HEK293T (cell line): ENCODE measurements at regions not wholly inside any gene's neighbourhood (a gene's known extent, or its start where the extent isn't known, plus 50 kb on each side); places are given as distances from the start of the nearest gene placed in this dataset.

Experiments
- CTCF ChIA-PET: fragments of 350-600 bp; formaldehyde crosslinking; extraction: SDS; loops from one replicate; lab custom pipeline; 2021; ENCODE audit warnings: antibody characterized with exemption, inconsistent platforms; lab: Yijun Ruan, JAX
- POLR2A ChIA-PET: fragments of 350-600 bp; formaldehyde crosslinking; extraction: SDS; loops from one replicate; lab custom pipeline; 2020; ENCODE audit warnings: antibody characterized with exemption, inconsistent platforms; lab: Yijun Ruan, JAX
- DNase-seq: peaks from one replicate; pipeline ENCODE4 v3.0.0; 2012; ENCODE audit warnings: mixed read lengths; ENCODE audit errors: extremely low spot score
- ARNT ChIP-seq: fragments of 450-650 bp; IDR thresholded peaks from 2 replicates; pipeline ENCODE4 v1.6.1; 2017; ENCODE audit warnings: mild to moderate bottlenecking
- BHLHE40 ChIP-seq: fragments of 450-650 bp; IDR thresholded peaks from 2 replicates; pipeline ENCODE4 v1.6.1; 2016; ENCODE audit warnings: mild to moderate bottlenecking, moderate library complexity, borderline replicate concordance
- CTBP1 ChIP-seq: fragments of 450-650 bp; IDR thresholded peaks from 2 replicates; pipeline ENCODE4 v1.6.1; 2016; ENCODE audit warnings: borderline replicate concordance
- ELF4 ChIP-seq: fragments of 450-650 bp; IDR thresholded peaks from 2 replicates; pipeline ENCODE4 v1.6.1; 2017; ENCODE audit warnings: antibody characterized with exemption
- FOXA1 ChIP-seq: fragments of 450-650 bp; IDR thresholded peaks from 2 replicates; pipeline ENCODE4 v1.6.1; 2016; ENCODE audit warnings: mild to moderate bottlenecking
- FOXK2 ChIP-seq: fragments of 450-650 bp; IDR thresholded peaks from 2 replicates; pipeline ENCODE4 v1.6.1; 2016; ENCODE audit warnings: mild to moderate bottlenecking
- FOXM1 ChIP-seq: fragments of 450-650 bp; IDR thresholded peaks from 2 replicates; pipeline ENCODE4 v1.6.1; 2017; ENCODE audit warnings: mild to moderate bottlenecking, borderline replicate concordance
- HDGF ChIP-seq: fragments of 450-650 bp; IDR thresholded peaks from 2 replicates; pipeline ENCODE4 v1.6.1; 2017; ENCODE audit warnings: antibody characterized with exemption, borderline replicate concordance
- L3MBTL2 ChIP-seq: fragments of 450-650 bp; conservative IDR thresholded peaks from 2 replicates; pipeline ENCODE4 v1.6.1; 2016; ENCODE audit warnings: mild to moderate bottlenecking
- LEF1 ChIP-seq: fragments of 450-650 bp; IDR thresholded peaks from 2 replicates; pipeline ENCODE4 v1.6.1; 2017; ENCODE audit warnings: mild to moderate bottlenecking, borderline replicate concordance
- NFRKB ChIP-seq: fragments of 450-650 bp; IDR thresholded peaks from 2 replicates; pipeline ENCODE4 v1.6.1; 2016; ENCODE audit warnings: mild to moderate bottlenecking, moderate library complexity
- PKNOX1 ChIP-seq: fragments of 450-650 bp; IDR thresholded peaks from 2 replicates; pipeline ENCODE4 v1.6.1; 2016
- SP1 ChIP-seq: fragments of 450-650 bp; IDR thresholded peaks from 2 replicates; pipeline ENCODE4 v1.6.1; 2017
- SUZ12 ChIP-seq: fragments of 450-650 bp; IDR thresholded peaks from 2 replicates; pipeline ENCODE4 v1.6.1; 2016; ENCODE audit warnings: mild to moderate bottlenecking
- TARDBP ChIP-seq: fragments of 450-650 bp; IDR thresholded peaks from 2 replicates; pipeline ENCODE4 v1.6.1; 2016
- ZNF384 ChIP-seq: fragments of 450-650 bp; IDR thresholded peaks from 2 replicates; pipeline ENCODE4 v1.6.1; 2016

DNA sequence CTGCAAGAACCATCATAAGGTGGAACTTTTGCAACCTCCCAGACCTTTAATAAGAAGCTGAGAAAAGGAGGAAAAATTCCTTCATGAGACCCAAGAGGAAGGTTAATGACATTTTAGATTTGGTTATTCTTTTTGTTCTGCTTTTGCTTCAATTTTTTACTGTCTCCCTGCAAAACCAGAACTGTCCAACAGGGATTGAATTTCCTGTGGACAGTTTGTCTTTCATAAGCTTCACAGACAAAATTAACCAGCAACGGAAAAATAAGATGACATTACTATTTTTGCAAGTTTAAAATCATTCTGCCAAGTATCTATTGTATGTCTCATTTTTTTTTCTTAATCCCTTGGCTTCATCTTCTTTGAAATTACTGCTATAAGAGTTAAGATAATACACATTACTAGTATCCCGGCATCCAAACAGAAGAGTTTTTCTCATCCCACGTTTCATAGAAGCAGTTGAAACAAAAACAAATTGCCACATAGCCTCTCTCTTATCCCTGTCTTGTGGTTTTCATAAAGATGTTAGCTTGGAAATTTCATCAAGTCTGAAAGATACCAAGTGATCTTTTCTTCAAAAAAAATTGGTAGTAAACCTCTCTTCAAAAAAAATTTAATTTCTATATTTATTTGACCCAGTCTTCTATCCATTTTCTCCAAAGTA is 465.3 kb upstream of the PTBP2 start:
- no peak for DNase-seq
- TF ChIP-seq FOXM1: no peak
- no peak for TF ChIP-seq NFRKB
- TF ChIP-seq FOXK2: no peak
- no peak for TF ChIP-seq HDGF
- no peak for TF ChIP-seq TARDBP
- no peak for TF ChIP-seq ARNT
- TF ChIP-seq FOXA1: no peak
- TF ChIP-seq SUZ12: no peak
- TF ChIP-seq PKNOX1: no peak
- no peak for TF ChIP-seq ZNF384
- TF ChIP-seq BHLHE40: no peak
- TF ChIP-seq ELF4: no peak
- no peak for TF ChIP-seq CTBP1
- TF ChIP-seq LEF1: no peak
- TF ChIP-seq L3MBTL2: no peak
- TF ChIP-seq SP1: no peak
- ChIA-PET POLR2A (no interaction called here), CTCF (no interaction called here)

- no peak for TF ChIP-seq TARDBP
- TF ChIP-seq FOXK2: no peak
- TF ChIP-seq SUZ12: no peak
- no peak for TF ChIP-seq BHLHE40
- TF ChIP-seq NFRKB: no peak
- TF ChIP-seq FOXM1: no peak
- CTCF ChIA-PET: no interaction called here
- POLR2A ChIA-PET: no interaction called here
- DNase-seq: peak; percentile 17
These were observed 462.2 kb upstream of the PTBP2 start for GRCh38 chr1:96259399-96259798.

- DNase-seq: no peak
- TF ChIP-seq BHLHE40: no peak
These were observed 440.1 kb upstream of the PTBP2 start for GRCh38 chr1:96281491-96281890.

GRCh38 chr1:96290033-96290432 is 431.6 kb upstream of the PTBP2 start:
- POLR2A ChIA-PET: no interaction called here
- TF ChIP-seq ARNT: no peak
- TF ChIP-seq NFRKB: no peak
- no peak for TF ChIP-seq L3MBTL2
- no peak for TF ChIP-seq FOXM1
- no peak for TF ChIP-seq BHLHE40
- no peak for TF ChIP-seq ZNF384
- no peak for TF ChIP-seq SUZ12
- no peak for TF ChIP-seq SP1
- TF ChIP-seq PKNOX1: no peak
- no peak for TF ChIP-seq TARDBP
- no peak for TF ChIP-seq ELF4
- CTCF ChIA-PET: no interaction called here
- DNase-seq: no peak

More at GRCh38 chr1:96281491-96281890, 440.1 kb upstream of the PTBP2 start:
- POLR2A ChIA-PET: no interaction called here
- CTCF ChIA-PET: no interaction called here

DNA sequence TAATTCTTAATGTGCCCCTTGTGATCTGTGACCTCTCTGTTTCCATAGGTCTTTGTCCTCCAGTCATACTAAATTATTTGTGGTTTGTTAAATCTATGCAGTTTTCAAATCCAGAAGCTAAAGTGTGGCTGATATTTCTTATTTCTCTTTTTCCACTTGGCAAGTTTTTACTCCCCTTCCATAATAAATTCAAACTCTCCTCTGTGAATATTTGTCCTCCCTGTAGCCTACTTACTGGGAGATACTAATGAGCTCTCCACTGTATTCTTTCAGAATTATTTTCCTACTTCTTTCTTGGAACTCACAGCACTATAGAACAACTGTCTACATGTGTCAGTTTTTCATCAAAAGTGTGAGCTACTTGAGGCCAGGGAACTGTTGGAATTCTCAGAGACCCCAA is 430.8 kb upstream of the PTBP2 start:
- POLR2A ChIA-PET: no interaction called here
- CTCF ChIA-PET: no interaction called here
- TF ChIP-seq BHLHE40: no peak
- no peak for TF ChIP-seq TARDBP
- TF ChIP-seq L3MBTL2: no peak
- TF ChIP-seq LEF1: no peak
- TF ChIP-seq FOXK2: no peak
- TF ChIP-seq ARNT: no peak
- TF ChIP-seq NFRKB: no peak
- no peak for TF ChIP-seq FOXA1
- TF ChIP-seq ZNF384: no peak
- TF ChIP-seq SUZ12: no peak
- TF ChIP-seq CTBP1: no peak
- no peak for TF ChIP-seq HDGF
- no peak for TF ChIP-seq PKNOX1
- DNase-seq: no peak

DNA sequence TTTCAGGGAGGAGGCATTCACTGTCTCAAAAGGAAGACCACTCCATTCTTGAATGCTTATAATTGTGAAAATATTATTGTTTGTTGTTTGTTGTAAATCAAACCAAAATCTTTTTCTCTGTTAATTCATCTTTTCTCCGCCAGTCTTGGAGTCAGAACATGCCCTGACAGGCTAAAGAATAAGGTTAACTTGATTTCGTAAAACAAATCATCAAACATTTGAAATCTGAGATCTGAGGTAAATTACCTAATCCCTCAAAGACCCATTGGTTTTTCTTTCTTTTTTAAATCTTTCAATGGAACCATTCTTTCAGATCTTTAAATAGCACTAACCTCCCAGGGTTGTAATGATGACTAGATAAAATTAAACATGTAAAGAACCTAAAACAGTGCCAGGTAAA is 430.1 kb upstream of the PTBP2 start:
- CTCF ChIA-PET: no interaction called here
- no peak for TF ChIP-seq PKNOX1
- POLR2A ChIA-PET: no interaction called here
- DNase-seq: no peak

DNA sequence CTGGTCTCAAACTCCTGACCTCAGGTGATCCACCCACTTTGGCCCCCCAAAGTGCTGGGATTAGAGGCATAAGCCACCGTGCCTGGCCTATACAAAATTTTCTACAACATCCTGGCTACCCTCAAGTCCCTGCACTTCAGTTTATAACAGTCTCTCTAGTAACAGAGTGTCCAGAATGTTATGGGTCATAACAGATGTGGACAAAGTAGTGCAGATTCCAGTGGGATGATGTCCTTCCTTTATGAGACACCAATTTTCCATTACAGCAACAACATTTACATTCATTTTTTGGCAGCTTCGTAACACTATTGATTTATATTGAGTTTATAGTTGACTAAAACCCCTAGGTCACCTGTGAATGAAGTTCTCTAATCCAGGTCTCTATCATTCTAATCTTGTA is 429.4 kb upstream of the PTBP2 start:
- POLR2A ChIA-PET: no interaction called here
- no peak for DNase-seq
- CTCF ChIA-PET: no interaction called here
- no peak for TF ChIP-seq SP1
- TF ChIP-seq CTBP1: no peak
- no peak for TF ChIP-seq ARNT
- no peak for TF ChIP-seq HDGF
- TF ChIP-seq ZNF384: no peak
- no peak for TF ChIP-seq BHLHE40
- TF ChIP-seq ELF4: no peak
- TF ChIP-seq FOXA1: no peak
- no peak for TF ChIP-seq L3MBTL2
